ENCODE measurements at regions not wholly inside any gene's neighbourhood (a gene's known extent, or its start where the extent isn't known, plus 50 kb on each side); places are given as distances from the start of the nearest gene placed in this dataset.

- Histone ChIP-seq H3K27ac (no peak overlapping the region), H3K27me3 (no peaks in the 10 kb centered on the region), H3K4me1 (no peaks in the 10 kb centered on the region), H3K36me3 (no peaks in the 10 kb centered on the region), H3K9me3 (peaks cover 0 to 8% (median 4%) of the 10 kb centered on the region in 4 donors), H3K4me3 (no peak overlapping the region)
- no peak for DNase-seq
- intact Hi-C loops (cut with DNase I; ENCODE audit: low total_unique reads), result no loop called here
- 62 to 80% (median 67%) methylated on average over 3 of the region's 3 CpGs for WGBS, 5 donors
- no peak for TF ChIP-seq POLR2A (IDR thresholded peaks at IDR 0.05)
- TF ChIP-seq EP300 (IDR thresholded peaks at IDR 0.05), result no peak
- no peak for TF ChIP-seq POLR2AphosphoS5 (IDR thresholded peaks at IDR 0.05)
- TF ChIP-seq CTCF (IDR thresholded peaks at IDR 0.05), result no peak
These were observed 54.9 kb upstream of the CNKSR2 start for GRCh38 chrX:21319323-21319722.

Small RNA genes lying in the stretch of these regions (small RNA-seq; reads per million reads assigned to genes)
- 0 reads per million in 4 donors for gene RNU6-133P
